ENCODE measurements at regions not wholly inside any gene's neighbourhood (a gene's known extent, or its start where the extent isn't known, plus 50 kb on each side); places are given as distances from the start of the nearest gene placed in this dataset.

DNA sequence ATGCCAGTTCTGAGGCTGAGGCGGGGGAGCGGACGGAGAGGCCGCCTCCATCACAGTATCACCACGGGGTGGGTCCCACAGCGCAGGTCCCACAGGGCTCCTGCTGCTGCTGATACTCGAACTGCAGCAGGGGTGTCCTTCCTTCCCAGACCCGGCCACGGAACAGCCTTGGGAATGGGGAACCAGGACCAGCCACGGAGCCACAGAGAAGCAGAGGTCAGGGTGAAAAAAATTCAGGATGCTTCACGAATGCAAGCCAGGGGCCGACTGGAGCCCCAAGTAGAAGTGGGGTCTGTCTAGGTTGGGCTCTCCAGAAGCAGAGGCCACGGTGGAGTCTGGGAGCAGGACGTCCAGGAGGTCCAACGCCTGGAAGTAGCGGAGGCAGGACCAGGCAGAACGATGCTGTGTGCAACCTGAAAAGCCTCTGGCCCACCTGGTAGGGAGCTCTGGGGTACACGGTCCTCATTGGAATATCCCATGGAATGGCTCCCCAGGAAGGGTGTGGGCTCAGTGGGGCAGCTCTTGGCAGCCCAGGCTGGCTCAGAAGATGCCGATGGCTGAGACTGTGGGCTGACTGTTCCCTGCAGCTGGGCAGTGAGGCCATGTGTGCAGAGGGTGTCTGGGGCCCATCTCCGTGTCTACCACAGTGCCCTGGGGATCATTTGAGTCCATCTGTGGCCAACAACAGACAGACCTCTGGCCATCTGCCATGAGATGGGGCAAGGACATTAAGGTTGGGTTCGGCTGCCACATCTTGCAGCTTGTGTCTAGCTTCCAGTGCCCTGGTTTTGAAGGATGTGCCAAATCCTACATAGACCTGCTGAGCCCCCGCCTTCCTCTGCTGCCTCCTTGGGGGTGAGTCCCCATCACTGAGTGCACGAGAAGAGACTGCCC is 66.9 kb upstream of the FCN1 start:
- Histone ChIP-seq H3K27ac (no peak overlapping the region), H3K27me3 (peaks cover 55% of the 10 kb centered on the region), H3K4me3 (no peak overlapping the region), H3K9me3 (peaks cover 0 to 26% (median 0%) of the 10 kb centered on the region in 3 donors), H3K36me3 (no peaks in the 10 kb centered on the region), H3K4me1 (no peaks in the 10 kb centered on the region)
- TF ChIP-seq EP300 (IDR thresholded peaks at IDR 0.05) = no peak
- no peak for TF ChIP-seq POLR2AphosphoS5 (IDR thresholded peaks at IDR 0.05)
- TF ChIP-seq, protein P1, sequence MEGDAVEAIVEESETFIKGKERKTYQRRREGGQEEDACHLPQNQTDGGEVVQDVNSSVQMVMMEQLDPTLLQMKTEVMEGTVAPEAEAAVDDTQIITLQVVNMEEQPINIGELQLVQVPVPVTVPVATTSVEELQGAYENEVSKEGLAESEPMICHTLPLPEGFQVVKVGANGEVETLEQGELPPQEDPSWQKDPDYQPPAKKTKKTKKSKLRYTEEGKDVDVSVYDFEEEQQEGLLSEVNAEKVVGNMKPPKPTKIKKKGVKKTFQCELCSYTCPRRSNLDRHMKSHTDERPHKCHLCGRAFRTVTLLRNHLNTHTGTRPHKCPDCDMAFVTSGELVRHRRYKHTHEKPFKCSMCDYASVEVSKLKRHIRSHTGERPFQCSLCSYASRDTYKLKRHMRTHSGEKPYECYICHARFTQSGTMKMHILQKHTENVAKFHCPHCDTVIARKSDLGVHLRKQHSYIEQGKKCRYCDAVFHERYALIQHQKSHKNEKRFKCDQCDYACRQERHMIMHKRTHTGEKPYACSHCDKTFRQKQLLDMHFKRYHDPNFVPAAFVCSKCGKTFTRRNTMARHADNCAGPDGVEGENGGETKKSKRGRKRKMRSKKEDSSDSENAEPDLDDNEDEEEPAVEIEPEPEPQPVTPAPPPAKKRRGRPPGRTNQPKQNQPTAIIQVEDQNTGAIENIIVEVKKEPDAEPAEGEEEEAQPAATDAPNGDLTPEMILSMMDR (IDR thresholded peaks at IDR 0.05) = no peak
- no peak for TF ChIP-seq POLR2A (IDR thresholded peaks at IDR 0.05)
- 80 to 88% methylated on average over 5 to 16 of the region's 23 CpGs for WGBS, 2 donors (ENCODE audit: low coverage in 1 of 2)
- no peak for ATAC-seq

DNA sequence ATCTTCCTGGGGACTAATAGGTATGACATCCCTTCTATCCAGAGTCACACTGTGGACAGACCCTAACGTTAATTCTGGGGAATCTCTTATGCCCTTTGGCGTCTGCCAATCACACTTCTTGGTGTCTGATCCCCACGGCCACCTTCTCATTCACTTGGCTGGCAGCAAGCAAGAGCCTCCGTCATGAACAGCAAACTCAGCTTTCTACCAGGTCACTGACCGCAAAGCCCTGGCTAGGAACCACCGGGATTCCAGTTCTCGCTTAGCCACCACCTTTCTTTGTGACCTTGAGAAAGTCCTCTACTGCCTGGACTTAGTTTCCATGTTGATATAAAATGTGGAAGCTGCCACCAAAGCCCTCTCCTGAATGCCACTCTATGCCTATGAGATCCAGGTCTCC is 67.7 kb upstream of the FCN1 start:
- Histone ChIP-seq H3K4me1 (no peaks in the 10 kb centered on the region), H3K9me3 (peaks cover 0 to 26% (median 0%) of the 10 kb centered on the region in 3 donors), H3K36me3 (no peaks in the 10 kb centered on the region), H3K27ac (no peak overlapping the region), H3K4me3 (no peak overlapping the region), H3K27me3 (peaks cover 55% of the 10 kb centered on the region)
- no peak for TF ChIP-seq POLR2A (IDR thresholded peaks at IDR 0.05)
- WGBS, 2 donors (ENCODE audit: low coverage in 1 of 2) = 79 to 89% methylated on average over 6 to 7 of the region's 7 CpGs
- no peak for ATAC-seq

DNA sequence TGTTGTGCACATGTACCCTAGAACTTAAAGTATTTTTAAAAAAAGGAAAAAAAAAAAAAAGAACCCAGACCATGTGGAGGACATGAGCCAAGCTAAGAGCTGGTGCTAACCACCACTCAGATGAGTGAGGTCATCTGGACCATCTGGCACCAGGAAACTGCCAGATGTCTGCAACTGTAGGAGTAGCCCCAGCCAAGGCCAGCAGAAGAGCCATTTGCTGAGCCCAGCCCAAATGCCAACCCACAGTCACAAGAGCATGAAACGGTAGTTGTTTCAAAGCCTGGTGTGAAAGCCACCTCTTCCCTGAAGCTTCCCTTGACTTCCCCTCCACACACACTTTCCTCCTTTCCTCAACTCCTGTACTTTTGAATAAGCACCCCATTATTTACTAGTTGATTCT is 69.2 kb upstream of the FCN1 start:
- TF ChIP-seq POLR2AphosphoS5 (IDR thresholded peaks at IDR 0.05) (no peak), POLR2A (IDR thresholded peaks at IDR 0.05) (no peak), EP300 (IDR thresholded peaks at IDR 0.05) (no peak)
- TF ChIP-seq, protein P1 (IDR thresholded peaks at IDR 0.05) = no peak
- no peak for ATAC-seq
- no peaks in the 10 kb centered on the region for H3K36me3 ChIP-seq
- 100% methylated on average over 1 of the region's 1 CpG; no CpG with 5 or more reads in 1 of the 2 donors for WGBS, 2 donors (ENCODE audit: low coverage in 1 of 2)
- H3K4me1 ChIP-seq = no peaks in the 10 kb centered on the region
- H3K4me3 ChIP-seq = no peak overlapping the region
- H3K27ac ChIP-seq = no peak overlapping the region
- H3K27me3 ChIP-seq = peaks cover 55% of the 10 kb centered on the region
- peaks cover 0 to 26% (median 0%) of the 10 kb centered on the region in 3 donors for H3K9me3 ChIP-seq

DNA sequence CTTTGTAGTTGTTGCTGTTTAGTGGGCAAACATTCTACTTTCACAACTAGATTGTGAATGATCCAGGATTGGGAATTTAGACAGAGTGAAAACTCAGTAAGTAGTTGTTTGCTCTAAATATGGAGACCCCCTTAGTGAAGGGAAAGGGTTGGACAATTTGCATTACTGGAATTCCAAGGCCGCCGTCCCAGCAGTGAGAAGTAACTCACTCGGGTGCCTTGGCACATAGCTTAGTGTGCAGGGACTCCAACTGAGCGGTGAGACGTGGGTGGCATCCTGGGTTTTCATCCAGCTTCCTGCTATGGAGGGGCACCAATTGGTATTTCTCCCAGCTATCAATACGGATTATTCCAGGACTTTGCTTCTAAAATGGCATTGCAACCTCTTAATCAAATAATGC is 69.7 kb upstream of the FCN1 start:
- TF ChIP-seq, protein P1 (IDR thresholded peaks at IDR 0.05) = no peak
- no peak for TF ChIP-seq POLR2AphosphoS5 (IDR thresholded peaks at IDR 0.05)
- TF ChIP-seq POLR2A (IDR thresholded peaks at IDR 0.05) = no peak
- TF ChIP-seq EP300 (IDR thresholded peaks at IDR 0.05) = no peak
- no peak for ATAC-seq
- Histone ChIP-seq H3K27ac (no peak overlapping the region), H3K36me3 (no peaks in the 10 kb centered on the region), H3K27me3 (peaks cover 53% of the 10 kb centered on the region), H3K4me1 (no peaks in the 10 kb centered on the region), H3K4me3 (no peak overlapping the region), H3K9me3 (peaks cover 0 to 26% (median 0%) of the 10 kb centered on the region in 3 donors)
- whole genome bisulfite sequencing, 2 donors (ENCODE audit: low coverage in 1 of 2) = 90 to 94% methylated on average over 4 to 5 of the region's 6 CpGs

DNA sequence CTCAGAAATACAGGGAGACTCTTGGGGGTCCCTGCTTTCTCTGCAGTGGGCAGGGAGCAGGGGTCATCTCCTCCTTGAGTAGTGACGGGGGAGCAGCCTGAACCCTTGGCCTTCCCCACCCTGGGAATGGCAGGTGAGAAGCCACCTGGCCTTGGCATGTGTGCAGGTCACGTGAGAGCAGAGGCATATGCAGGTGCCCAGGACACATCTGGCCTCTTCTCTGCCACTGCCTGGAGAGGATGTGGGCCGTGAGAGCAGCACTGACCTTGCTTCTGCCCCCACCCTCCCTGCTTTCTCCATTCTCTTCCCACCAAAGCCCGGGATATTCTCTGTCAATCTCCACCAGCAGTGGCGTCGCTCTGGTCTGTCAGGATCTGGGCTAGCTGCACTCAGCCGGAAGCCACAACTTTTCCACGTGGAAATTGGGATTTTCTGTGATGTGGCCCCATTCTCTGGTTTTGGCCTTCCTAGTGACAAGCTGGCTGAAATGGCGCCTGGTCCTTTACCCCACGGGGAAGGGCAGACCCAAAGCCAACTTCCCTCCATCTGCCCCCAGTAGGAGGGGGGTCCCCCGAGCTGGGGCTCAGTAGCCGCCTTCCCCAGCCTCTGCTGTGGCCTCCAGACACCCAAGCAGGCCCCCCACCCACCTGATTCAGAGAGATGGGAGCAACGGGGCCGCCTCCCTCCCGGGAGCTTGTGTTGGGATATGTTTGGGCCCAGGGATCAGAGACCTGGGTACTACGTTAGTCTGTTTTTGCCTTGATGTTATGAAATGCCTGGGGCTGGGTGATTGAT is 70.4 kb upstream of the FCN1 start:
- Histone ChIP-seq H3K27me3 (peaks cover 46% of the 10 kb centered on the region), H3K4me1 (no peaks in the 10 kb centered on the region), H3K27ac (no peak overlapping the region), H3K4me3 (no peak overlapping the region), H3K36me3 (no peaks in the 10 kb centered on the region), H3K9me3 (peaks cover 0 to 26% (median 0%) of the 10 kb centered on the region in 3 donors)
- WGBS, 2 donors (ENCODE audit: low coverage in 1 of 2) = 63 to 81% methylated on average over 5 to 7 of the region's 16 CpGs
- no peak for ATAC-seq
- TF ChIP-seq, protein P1 (IDR thresholded peaks at IDR 0.05) = no peak
- no peak for TF ChIP-seq POLR2A (IDR thresholded peaks at IDR 0.05)
